K562 (cell line): ENCODE measurements at regions not wholly inside any gene's neighbourhood (a gene's known extent, or its start where the extent isn't known, plus 50 kb on each side); places are given as distances from the start of the nearest gene placed in this dataset.
A peak's percentile ranks its signal among the peaks of the same experiment; 100 is the strongest.

ENCODE experiments used
- ATAC-seq: fragments of 200-7000 bp; cut with Tn5 transposase; 3 replicates; pipeline ENCODE4 v1.9.1; 2020; ENCODE audit warnings: moderate library complexity
- BruUV-seq: library from RNA; stranded (reverse); fragments of 400-500 nt; replicated peaks from 2 replicates; lab custom pipeline; 2021; lab: Mats Ljungman, UMichigan
- CTCF ChIA-PET: fragments of 300-600 bp; formaldehyde crosslinking; extraction: SDS; loops from one replicate; lab custom pipeline; 2021; ENCODE audit warnings: low intra/inter-chr PET ratio; lab: Yijun Ruan, JAX
- POLR2A ChIA-PET: fragments of 300-600, 350-650 bp; sonication (Branson Sonifier 250); formaldehyde crosslinking; extraction: SDS; loops from one replicate; lab custom pipeline; 2021; ENCODE audit warnings: antibody characterized with exemption, inconsistent platforms; lab: Yijun Ruan, JAX
- DNase-seq, 4 experiments: peaks; one replicate each; pipeline versions ENCODE4 v3.0.0 to v3.0.0-alpha.2; 2011 to 2018; ENCODE audit warnings: low spot score in 3 of 4, mixed read lengths in 3 of 4; ENCODE audit errors: extremely low read depth in 1 of 4
- FAIRE-seq: peaks from 2 replicates; lab custom pipeline; 2011; peaks lifted over from hg19 to GRCh38; lab: Jason Lieb, UNC
- H2AFZ ChIP-seq: 2 replicates; pipeline ENCODE4 v1.6.0; 2011; ENCODE audit warnings: low read depth, low read length, control low read depth, inconsistent platforms
- H3K27ac ChIP-seq: fragments of 200-600 bp; 3 replicates; pipeline ENCODE4 v1.8.0; 2011; ENCODE audit warnings: low read depth, mild to moderate bottlenecking, control low read depth, inconsistent platforms, low read length, moderate library complexity, mixed read lengths; ENCODE audit errors: extremely low read depth
- H3K27me3 ChIP-seq, 2 experiments: fragments of 300-600 bp in 1 of 2; 2 replicates in 1 of 2; 3 replicates in 1 of 2; pipeline versions ENCODE4 v1.6.0 to v1.8.0; 2011; ENCODE audit warnings: inconsistent platforms in 2 of 2, low read length in 2 of 2, mild to moderate bottlenecking in 1 of 2, mixed read lengths in 1 of 2, moderate library complexity in 1 of 2; ENCODE audit not compliant: control insufficient read depth in 2 of 2, insufficient read depth in 2 of 2
- H3K36me3 ChIP-seq: fragments of 300-600 bp; 3 replicates; pipeline ENCODE4 v1.8.0; 2011; ENCODE audit warnings: mild to moderate bottlenecking, low read length, inconsistent platforms; ENCODE audit not compliant: control insufficient read depth, insufficient read depth
- H3K4me1 ChIP-seq, 2 experiments: fragments of 200-600 bp in 1 of 2; replicated peaks in 1 of 2; 2 replicates in 1 of 2; 3 replicates in 1 of 2; pipeline versions ENCODE4 v1.5.1 to v1.8.0; 2011; ENCODE audit warnings: inconsistent platforms in 2 of 2, low read length in 2 of 2, mild to moderate bottlenecking in 1 of 2, mixed read lengths in 1 of 2, moderate library complexity in 1 of 2; ENCODE audit not compliant: control insufficient read depth in 2 of 2, insufficient read depth in 2 of 2
- H3K4me2 ChIP-seq: 2 replicates; pipeline ENCODE4 v1.6.1; 2011; ENCODE audit warnings: low read length, control low read depth, inconsistent platforms, mixed read lengths; ENCODE audit not compliant: insufficient read depth
- H3K4me3 ChIP-seq: fragments of 200-600 bp; sonication (generic), shearing (Covaris generic); 2 replicates; pipeline ENCODE4 v1.5.1; 2016; ENCODE audit warnings: control low read depth, inconsistent platforms
- H3K79me2 ChIP-seq: fragments of 200-600 bp; 3 replicates; pipeline ENCODE4 v1.8.0; 2011; ENCODE audit warnings: low read length, inconsistent platforms; ENCODE audit not compliant: control insufficient read depth, insufficient read depth
- H3K9ac ChIP-seq, 2 experiments: 2 replicates each; pipeline versions ENCODE4 v1.6.0 to v1.6.1; 2011; ENCODE audit warnings: low read depth in 2 of 2, low read length in 2 of 2, control low read depth in 1 of 2, inconsistent platforms in 1 of 2, mild to moderate bottlenecking in 1 of 2, mixed read lengths in 1 of 2; ENCODE audit not compliant: insufficient read depth in 1 of 2
- H3K9me1 ChIP-seq: one replicate; pipeline ENCODE4 v1.6.0; 2011; ENCODE audit warnings: inconsistent platforms, mild to moderate bottlenecking, low read length, moderate library complexity; ENCODE audit not compliant: control insufficient read depth, insufficient read depth
- H3K9me3 ChIP-seq: replicated peaks from 2 replicates; pipeline ENCODE4 v1.5.1; 2011; ENCODE audit warnings: low read depth, low read length, inconsistent platforms; ENCODE audit not compliant: control insufficient read depth, insufficient read depth
- H4K20me1 ChIP-seq: replicated peaks from 2 replicates; pipeline ENCODE4 v1.6.1; 2011; ENCODE audit warnings: low read length, inconsistent platforms, mixed read lengths; ENCODE audit not compliant: control insufficient read depth, insufficient read depth
- ATF3 ChIP-seq, 2 experiments: fragments of 450-650 bp in 1 of 2; sonication (generic) in 1 of 2; formaldehyde crosslinking in 1 of 2; IDR thresholded peaks in 1 of 2; conservative IDR thresholded peaks in 1 of 2; 2 replicates each; pipeline versions ENCODE4 v1.6.1 to v1.8.1; 2016 to 2023; ENCODE audit warnings: mild to moderate bottlenecking in 2 of 2, moderate library complexity in 2 of 2, inconsistent platforms in 1 of 2, missing genetic modification reagents in 1 of 2
- ESRRA ChIP-seq: fragments of 450-650 bp; IDR thresholded peaks from 2 replicates; pipeline ENCODE4 v1.6.1; 2014; ENCODE audit warnings: low read depth, mild to moderate bottlenecking, moderate library complexity, borderline replicate concordance
- FOSL1 ChIP-seq: fragments of 200-800 bp; sonication (Bioruptor generic); conservative IDR thresholded peaks from 2 replicates; pipeline ENCODE4 v1.6.1; 2016; ENCODE audit warnings: missing genetic modification characterization, missing compliant biosample characterization
- MITF ChIP-seq: IDR thresholded peaks from 2 replicates; pipeline ENCODE4 v1.6.1; 2014; ENCODE audit warnings: antibody characterized with exemption
- MYC ChIP-seq, 2 experiments: fragments of 250-450 bp in 1 of 2; sonication (Bioruptor Pico) in 1 of 2; IDR thresholded peaks; 2 replicates each; pipeline versions ENCODE4 v1.5.1 to v1.6.1; 2012 to 2021; ENCODE audit warnings: low read depth in 2 of 2, borderline replicate concordance in 1 of 2, improper control_type of control experiment in 1 of 2, low read length in 1 of 2, mild to moderate bottlenecking in 1 of 2, moderate library complexity in 1 of 2
- NCOA6 ChIP-seq: fragments of 450-650 bp; IDR thresholded peaks from 2 replicates; pipeline ENCODE4 v1.6.1; 2017; ENCODE audit warnings: mild to moderate bottlenecking
- POLR2H ChIP-seq: IDR thresholded peaks from 2 replicates; pipeline ENCODE4 v1.6.1; 2016; ENCODE audit warnings: missing genetic modification characterization, low read depth, mild to moderate bottlenecking, control low read depth, missing compliant biosample characterization, moderate library complexity
- TBP ChIP-seq: optimal IDR thresholded peaks from 2 replicates; pipeline ENCODE3; 2011; ENCODE audit warnings: low read depth, low read length, improper control_type of control experiment
- TOE1 ChIP-seq, 2 experiments: fragments of 450-650 bp in 1 of 2; sonication (generic) in 1 of 2; formaldehyde crosslinking in 1 of 2; IDR thresholded peaks; 2 replicates each; pipeline versions ENCODE4 v1.7.1 to v1.8.0; 2016 to 2022; ENCODE audit warnings: borderline replicate concordance in 2 of 2, mild to moderate bottlenecking in 2 of 2, antibody characterized with exemption in 1 of 2, inconsistent platforms in 1 of 2, low read depth in 1 of 2, missing genetic modification reagents in 1 of 2, moderate library complexity in 1 of 2
- ZNF121 ChIP-seq: sonication (generic); formaldehyde crosslinking; conservative IDR thresholded peaks from 2 replicates; pipeline ENCODE4 v1.8.0; 2022; ENCODE audit warnings: missing genetic modification reagents
- ZNF282 ChIP-seq: sonication (generic); formaldehyde crosslinking; IDR thresholded peaks from 2 replicates; pipeline ENCODE4 v1.8.1; 2023; ENCODE audit warnings: missing genetic modification reagents
- ZNF449 ChIP-seq: fragments of 250-450 bp; sonication (Bioruptor Pico); IDR thresholded peaks from 2 replicates; pipeline ENCODE4 v1.8.0; 2022; ENCODE audit warnings: moderate library complexity, mild to moderate bottlenecking, inconsistent platforms
- ZNF717 ChIP-seq: fragments of 250-450 bp; sonication (Bioruptor Pico); IDR thresholded peaks from 2 replicates; pipeline ENCODE4 v1.5.0; 2021
- WGBS: fragments of 100-300 bp; shearing (Covaris generic); methylation state at CpG from one replicate; pipeline ENCODE4 v1.1.6; 2016; ENCODE audit warnings: low coverage, mixed read lengths; ENCODE audit not compliant: insufficient coverage; ENCODE audit errors: missing lambda C conversion rate; 5-methylcytosine and 5-hydroxymethylcytosine counted together
- in situ Hi-C: fragments of 300-500 bp; cut with MboI; formaldehyde crosslinking; loops from 4 replicates; pipeline ENCODE4 v1.15.0; 2018; ENCODE audit warnings: inconsistent platforms, mixed read lengths
- intact Hi-C: fragments of 100-400 bp; cut with micrococcal nuclease; formaldehyde crosslinking; loops from 2 replicates; pipeline ENCODE4 v1.14.2; 2022

GRCh38 chr7:22576612-22577469, 76.9 kb upstream of the STEAP1B start (continued):
- TF ChIP-seq MITF = no peak

- CTCF ChIA-PET = no interaction called here
- Histone ChIP-seq H2AFZ (no peak overlapping the region), H4K20me1 (no peaks in the 10 kb centered on the region), H3K79me2 (no peaks in the 10 kb centered on the region), H3K27me3 (no peaks in the 10 kb centered on the region), H3K4me2 (no peak overlapping the region), H3K27ac (no peak overlapping the region), H3K9me3 (no peaks in the 10 kb centered on the region), H3K9me1 (no peaks in the 10 kb centered on the region), H3K4me1 (no peaks in the 10 kb centered on the region), H3K36me3 (no peaks in the 10 kb centered on the region; the same call in 2 of the 3 replicates)
- intact Hi-C loops = no loop called here
- in situ Hi-C loops = no loop called here
- no peak for FAIRE-seq
- no peak for DNase-seq
- ATAC-seq = no peak
- WGBS = 80% methylated on average over 9 of the region's 9 CpGs
- TF ChIP-seq TOE1 (IDR thresholded peaks at IDR 0.05; ENCODE audit: borderline replicate concordance) (no peak), TOE1 (CRISPR knock-in tag; IDR thresholded peaks at IDR 0.05; ENCODE audit: borderline replicate concordance, low read depth) (no peak), POLR2H (no peak), ESRRA (no peak), NCOA6 (no peak), TBP (no peak), ZNF449 (no peak), ZNF282 (CRISPR knock-in tag) (no peak), MYC (IDR thresholded peaks at IDR 0.05; ENCODE audit: low read depth, low read length) (no peak), MYC (CRISPR knock-in tag; IDR thresholded peaks at IDR 0.05; ENCODE audit: borderline replicate concordance, low read depth) (no peak), FOSL1 (tag) (0 out of 2 replicates have a peak, but pooled peaks have one; percentile 15), ATF3 (IDR thresholded peaks at IDR 0.05) (no peak), ATF3 (CRISPR knock-in tag; conservative IDR thresholded peaks at IDR 0.05) (no peak), ZNF121 (CRISPR knock-in tag) (0 out of 2 replicates have a peak, but pooled peaks have one; percentile 36), ZNF717 (no peak)
- TF ChIP-seq, all 486 proteins: peak for 2
- no TSS peak for BruUV-seq
- Histone ChIP-seq H3K9ac (no peak overlapping the region), H3K4me3 (no peak overlapping the region)
- POLR2A ChIA-PET = no interaction called here
Observed at GRCh38 chr7:22574754-22575520, 74.9 kb upstream of the STEAP1B start.
